SU-DHL-6 (cell line): ENCODE measurements at regions not wholly inside any gene's neighbourhood (a gene's known extent, or its start where the extent isn't known, plus 50 kb on each side); places are given as distances from the start of the nearest gene placed in this dataset.

Experiments
- H2AFZ ChIP-seq: fragments of 200-600 bp; sonication (generic); 2 replicates; pipeline ENCODE4 v1.6.1; 2014; ENCODE audit warnings: low read depth, mild to moderate bottlenecking, moderate library complexity, mixed read lengths, antibody characterized with exemption, low read length; ENCODE audit not compliant: severe bottlenecking
- H3F3A ChIP-seq: fragments of 200-600 bp; shearing (Covaris generic); 2 replicates; pipeline ENCODE4 v1.6.0; 2016; ENCODE audit warnings: antibody characterized with exemption, mild to moderate bottlenecking; ENCODE audit not compliant: insufficient read depth
- H3K27ac ChIP-seq: fragments of 200-600 bp; sonication (generic); 2 replicates; pipeline ENCODE4 v1.5.1; 2016; ENCODE audit warnings: low read depth, mild to moderate bottlenecking, low read length, moderate library complexity, mixed read lengths
- H3K27me3 ChIP-seq: fragments of 200-600 bp; sonication (generic), shearing (Covaris generic); 2 replicates; pipeline ENCODE4 v1.6.0; 2014; ENCODE audit warnings: mild to moderate bottlenecking, low read length
- H3K36me3 ChIP-seq: fragments of 200-600 bp; sonication (generic); 2 replicates; pipeline ENCODE4 v1.6.1; 2014; ENCODE audit warnings: mild to moderate bottlenecking, low read length, mixed read lengths
- H3K4me2 ChIP-seq: fragments of 300-600, 200-600 bp; shearing (Covaris generic), sonication (generic); 2 replicates; pipeline ENCODE4 v1.6.0; 2014; ENCODE audit warnings: low read length, low read depth, mild to moderate bottlenecking; ENCODE audit not compliant: poor library complexity, severe bottlenecking
- H3K4me3 ChIP-seq: fragments of 200-600 bp; sonication (generic); 2 replicates; pipeline ENCODE4 v1.5.1; 2014; ENCODE audit warnings: antibody characterized with exemption, low read length, mild to moderate bottlenecking, mixed read lengths; ENCODE audit not compliant: insufficient read depth, poor library complexity, severe bottlenecking
- H3K79me2 ChIP-seq: fragments of 200-600 bp; sonication (generic); 2 replicates; pipeline ENCODE4 v1.6.1; 2014; ENCODE audit warnings: mild to moderate bottlenecking, low read length, moderate library complexity; ENCODE audit not compliant: insufficient read depth
- H3K9ac ChIP-seq: fragments of 200-600 bp; sonication (generic); 2 replicates; pipeline ENCODE4 v1.7.0; 2014; ENCODE audit warnings: mild to moderate bottlenecking, low read length
- H3K9me2 ChIP-seq: fragments of 200-600 bp; sonication (generic); replicated peaks from 2 replicates; pipeline ENCODE4 v1.6.1; 2014; ENCODE audit warnings: low read length; ENCODE audit not compliant: insufficient read depth
- H3K9me3 ChIP-seq: fragments of 200-600 bp; sonication (generic); 2 replicates; pipeline ENCODE4 v1.6.1; 2014; ENCODE audit warnings: low read length, mixed read lengths; ENCODE audit not compliant: insufficient read depth
- H4K20me1 ChIP-seq: fragments of 200-600 bp; sonication (generic); 2 replicates; pipeline ENCODE4 v1.6.1; 2014; ENCODE audit warnings: low read depth, mild to moderate bottlenecking, antibody characterized with exemption, low read length, moderate library complexity, mixed read lengths
- EZH2phosphoT487 ChIP-seq: fragments of 200-600 bp; sonication (generic), shearing (Covaris generic); conservative IDR thresholded peaks from 2 replicates; pipeline ENCODE4 v1.6.1; 2018; ENCODE audit warnings: mild to moderate bottlenecking, antibody characterized with exemption, low read length, moderate library complexity, mixed read lengths
- TF ChIP-seq, protein P1 (sequence below): fragments of 200-600 bp; sonication (generic); IDR thresholded peaks from one replicate; pipeline ENCODE4 v1.5.1; 2017; ENCODE audit warnings: antibody characterized with exemption, mild to moderate bottlenecking, low read length, moderate library complexity; ENCODE audit not compliant: insufficient read depth, poor library complexity, severe bottlenecking

DNA sequence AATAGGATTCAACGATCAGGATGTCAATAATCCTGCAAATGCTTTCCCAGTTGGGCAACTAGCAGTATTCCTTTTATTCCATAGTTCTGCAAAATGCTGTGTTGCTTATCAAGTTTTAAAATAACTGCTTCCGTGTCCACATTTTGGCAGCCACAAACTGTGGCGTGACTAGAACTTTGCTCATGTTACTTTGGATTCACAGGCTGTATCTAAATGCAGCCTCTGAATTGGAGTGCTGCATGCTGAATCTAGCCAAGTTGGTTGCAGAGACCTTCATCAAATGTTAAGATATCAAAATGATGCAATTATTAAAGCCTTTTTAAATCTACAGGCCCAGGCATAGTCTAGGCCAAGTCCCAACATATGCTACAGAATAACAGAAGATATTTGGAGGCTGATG is 249.2 kb downstream of the NR2F1-AS1 start:
- no peaks in the 10 kb centered on the region; the same call in 1 of the 2 replicates for H3K9me2 ChIP-seq
- H4K20me1 ChIP-seq = 0 out of 2 replicates have a peak, but pooled peaks cover 3% of the 10 kb centered on the region
- H3K9ac ChIP-seq = no peak overlapping the region
- no peak overlapping the region for H3K4me3 ChIP-seq
- no peak overlapping the region for H2AFZ ChIP-seq
- H3K4me2 ChIP-seq = no peak overlapping the region
- H3K36me3 ChIP-seq = no peaks in the 10 kb centered on the region
- TF ChIP-seq, protein P1, sequence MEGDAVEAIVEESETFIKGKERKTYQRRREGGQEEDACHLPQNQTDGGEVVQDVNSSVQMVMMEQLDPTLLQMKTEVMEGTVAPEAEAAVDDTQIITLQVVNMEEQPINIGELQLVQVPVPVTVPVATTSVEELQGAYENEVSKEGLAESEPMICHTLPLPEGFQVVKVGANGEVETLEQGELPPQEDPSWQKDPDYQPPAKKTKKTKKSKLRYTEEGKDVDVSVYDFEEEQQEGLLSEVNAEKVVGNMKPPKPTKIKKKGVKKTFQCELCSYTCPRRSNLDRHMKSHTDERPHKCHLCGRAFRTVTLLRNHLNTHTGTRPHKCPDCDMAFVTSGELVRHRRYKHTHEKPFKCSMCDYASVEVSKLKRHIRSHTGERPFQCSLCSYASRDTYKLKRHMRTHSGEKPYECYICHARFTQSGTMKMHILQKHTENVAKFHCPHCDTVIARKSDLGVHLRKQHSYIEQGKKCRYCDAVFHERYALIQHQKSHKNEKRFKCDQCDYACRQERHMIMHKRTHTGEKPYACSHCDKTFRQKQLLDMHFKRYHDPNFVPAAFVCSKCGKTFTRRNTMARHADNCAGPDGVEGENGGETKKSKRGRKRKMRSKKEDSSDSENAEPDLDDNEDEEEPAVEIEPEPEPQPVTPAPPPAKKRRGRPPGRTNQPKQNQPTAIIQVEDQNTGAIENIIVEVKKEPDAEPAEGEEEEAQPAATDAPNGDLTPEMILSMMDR = no peak
- TF ChIP-seq EZH2phosphoT487 = no peak
- H3K79me2 ChIP-seq = no peaks in the 10 kb centered on the region
- no peaks in the 10 kb centered on the region for H3F3A ChIP-seq
- no peak overlapping the region for H3K27ac ChIP-seq
- H3K27me3 ChIP-seq = no peaks in the 10 kb centered on the region
- no peaks in the 10 kb centered on the region for H3K9me3 ChIP-seq

DNA sequence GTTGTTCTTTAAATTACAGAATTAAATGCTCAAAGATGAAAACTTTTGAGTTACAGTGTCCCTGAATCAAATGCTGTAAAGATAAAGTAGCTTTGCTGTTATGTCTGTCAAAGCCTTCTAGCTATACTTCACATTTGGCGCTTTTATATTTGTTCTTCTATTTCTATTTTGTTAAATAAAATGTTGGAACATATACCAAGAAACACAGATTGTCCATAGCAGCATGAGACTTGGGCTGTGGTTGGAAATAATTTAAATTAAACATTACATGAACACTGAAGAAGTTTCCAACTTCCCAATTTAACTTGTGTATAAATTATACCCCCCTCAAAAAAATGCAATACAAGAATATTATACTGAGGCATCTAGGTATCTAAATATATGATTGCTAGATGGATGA is 249.8 kb downstream of the NR2F1-AS1 start:
- H3K27ac ChIP-seq = no peak overlapping the region
- H2AFZ ChIP-seq = no peak overlapping the region
- no peaks in the 10 kb centered on the region for H3K36me3 ChIP-seq
- H3K9ac ChIP-seq = no peak overlapping the region
- H3K4me3 ChIP-seq = no peak overlapping the region
- no peaks in the 10 kb centered on the region for H3K79me2 ChIP-seq
- H3K9me2 ChIP-seq = no peaks in the 10 kb centered on the region; the same call in 1 of the 2 replicates
- no peaks in the 10 kb centered on the region for H3K9me3 ChIP-seq
- 0 out of 2 replicates have a peak, but pooled peaks cover 3% of the 10 kb centered on the region for H4K20me1 ChIP-seq
- H3K4me2 ChIP-seq = no peak overlapping the region
- no peaks in the 10 kb centered on the region for H3F3A ChIP-seq
- TF ChIP-seq, protein P1 = no peak
- TF ChIP-seq EZH2phosphoT487 = no peak
- H3K27me3 ChIP-seq = no peaks in the 10 kb centered on the region

DNA sequence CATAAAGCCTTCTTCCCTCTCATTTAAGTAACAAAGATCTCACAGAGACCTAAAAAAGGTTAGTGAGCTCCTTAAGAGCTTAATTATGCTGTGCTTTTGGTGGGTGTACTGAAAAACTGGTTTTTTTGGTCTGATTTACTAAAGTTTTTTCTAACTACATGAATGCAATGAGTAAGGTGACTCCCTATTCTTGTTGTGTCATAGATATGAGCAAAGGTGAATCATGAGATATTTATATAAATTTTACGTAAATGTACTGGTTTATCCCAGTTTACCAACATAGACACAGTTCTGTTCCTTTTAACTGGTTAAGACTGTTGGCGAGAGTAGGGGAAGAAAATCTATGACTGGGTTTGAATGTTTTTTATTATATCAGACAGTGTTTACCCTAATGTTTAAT is 250.5 kb downstream of the NR2F1-AS1 start:
- Histone ChIP-seq H3K79me2 (no peaks in the 10 kb centered on the region), H3K4me2 (no peak overlapping the region), H4K20me1 (0 out of 2 replicates have a peak, but pooled peaks cover 3% of the 10 kb centered on the region), H2AFZ (no peak overlapping the region), H3K27me3 (no peaks in the 10 kb centered on the region), H3K9ac (no peak overlapping the region), H3K36me3 (no peaks in the 10 kb centered on the region), H3F3A (no peaks in the 10 kb centered on the region), H3K27ac (no peak overlapping the region), H3K4me3 (no peak overlapping the region), H3K9me3 (no peaks in the 10 kb centered on the region), H3K9me2 (no peaks in the 10 kb centered on the region; the same call in 1 of the 2 replicates)
- TF ChIP-seq, protein P1 = no peak
- TF ChIP-seq EZH2phosphoT487 = no peak
